ENCODE measurements at regions not wholly inside any gene's neighbourhood (a gene's known extent, or its start where the extent isn't known, plus 50 kb on each side); places are given as distances from the start of the nearest gene placed in this dataset.
"Not testable (repeated sequence)": the region's sequence is repeated elsewhere in the genome, so short reads cannot be mapped to it uniquely, and the experiment has no call there.

- no peak for FAIRE-seq
- no peak for DNase-seq (ENCODE audit: extremely low spot score, insufficient read length, low read depth)
Observed at GRCh38 chr3:18526667-18527066, 101.5 kb upstream of the SATB1 start.

- not testable (repeated sequence) for DNase-seq (ENCODE audit: extremely low spot score, insufficient read length, low read depth); FAIRE-seq
Observed at GRCh38 chr3:18516170-18516569, 91.0 kb upstream of the SATB1 start.

DNA sequence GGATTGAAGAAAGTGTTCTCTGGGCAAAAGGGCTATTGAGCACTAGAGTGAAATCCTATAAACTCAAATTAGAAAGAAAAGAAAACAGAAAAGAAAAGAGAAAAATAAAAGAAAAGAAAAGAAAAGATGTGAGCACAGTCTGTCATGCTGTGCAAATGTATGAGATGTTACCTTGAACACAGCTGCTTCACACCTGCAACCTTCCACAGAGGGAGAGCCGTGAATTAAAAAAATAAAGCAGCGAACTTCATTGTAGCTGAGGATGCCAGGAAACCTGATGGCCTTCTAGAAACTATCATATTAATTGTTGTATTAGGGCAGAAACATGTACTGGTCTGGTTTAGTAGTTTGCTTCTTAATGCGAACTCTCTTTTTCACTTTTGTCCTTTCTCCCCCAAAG is 88.0 kb upstream of the SATB1 start:
- no peak for FAIRE-seq
- no peak for DNase-seq (ENCODE audit: extremely low spot score, insufficient read length, low read depth)

DNA sequence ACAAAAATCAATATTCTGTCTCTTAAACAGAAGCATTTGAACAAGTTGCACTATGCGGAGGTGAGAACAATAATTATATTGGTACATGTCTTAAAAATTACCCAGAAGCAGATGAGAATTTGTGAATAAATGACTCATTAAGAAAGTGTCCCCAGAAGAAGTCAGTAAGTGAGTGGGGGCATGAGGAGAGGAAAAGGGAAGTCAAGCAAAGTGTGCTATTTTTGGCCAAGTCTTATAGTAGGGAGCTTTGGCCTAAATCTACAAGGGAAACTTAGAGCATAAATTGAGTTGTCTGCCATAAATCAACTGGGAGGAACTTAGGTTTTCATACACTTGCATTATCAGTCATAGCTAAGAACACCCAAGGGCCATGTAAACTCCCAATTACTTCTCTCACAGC is 86.9 kb upstream of the SATB1 start:
- DNase-seq (ENCODE audit: extremely low spot score, insufficient read length, low read depth) (no peak), FAIRE-seq (no peak)

DNA sequence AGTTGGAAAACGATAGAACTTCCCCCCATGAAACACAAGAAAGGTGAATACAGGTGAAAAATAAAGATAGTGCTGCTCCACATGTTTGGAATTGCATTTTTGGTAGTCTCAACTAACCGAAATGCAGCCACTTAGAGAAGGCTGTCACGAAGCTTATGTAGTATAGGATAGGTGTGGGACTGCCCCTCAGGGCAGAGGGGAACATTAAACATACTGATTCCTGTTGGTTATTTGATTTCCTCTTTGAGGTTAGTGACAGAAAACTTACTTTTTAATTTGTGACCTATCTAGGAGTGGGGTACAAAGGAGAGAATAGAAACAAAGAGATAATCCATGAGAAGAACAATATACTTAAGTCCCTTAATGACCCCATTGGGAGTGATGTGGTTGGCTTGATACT is 85.8 kb upstream of the SATB1 start:
- FAIRE-seq, result no peak
- DNase-seq (ENCODE audit: extremely low spot score, insufficient read length, low read depth), result no peak

DNA sequence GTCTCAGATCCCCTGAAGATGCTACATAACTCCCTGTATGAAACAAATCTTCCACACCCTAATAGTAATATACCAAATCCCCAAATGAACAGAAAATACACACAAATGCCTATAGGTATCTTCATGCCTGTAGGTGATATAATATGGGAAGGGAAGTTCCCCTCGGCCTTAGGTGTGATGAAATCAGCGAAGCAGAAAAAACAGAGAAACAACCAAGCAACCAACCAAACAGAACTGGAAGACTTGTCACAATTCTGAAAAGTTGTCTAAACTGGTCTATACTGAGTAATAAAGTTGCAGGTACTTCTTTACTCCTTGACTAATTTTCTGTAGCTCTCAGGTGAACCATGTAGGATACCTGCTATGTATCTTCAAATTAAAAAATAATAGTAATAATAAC is 82.2 kb upstream of the SATB1 start:
- DNase-seq (ENCODE audit: extremely low spot score, insufficient read length, low read depth) (no peak), FAIRE-seq (no peak)

DNA sequence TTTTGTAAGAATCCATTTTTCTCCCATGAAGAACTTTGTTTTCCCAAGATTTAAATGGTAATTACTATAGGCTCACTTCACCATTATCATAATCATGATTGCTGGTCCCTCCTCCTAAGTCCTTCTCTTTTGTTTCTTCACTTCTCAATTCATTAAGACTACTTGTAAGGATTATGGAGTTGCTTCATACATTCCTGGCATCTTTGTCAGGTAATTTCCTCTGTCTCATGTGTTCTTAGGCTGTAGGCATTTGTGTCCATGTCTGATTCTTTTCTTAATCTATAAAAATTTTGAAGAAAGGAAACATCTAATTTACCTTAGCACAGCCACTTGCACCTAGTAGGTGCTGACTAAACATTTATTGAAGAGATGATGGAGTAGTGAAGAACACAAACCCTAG is 79.9 kb upstream of the SATB1 start:
- FAIRE-seq (no peak), DNase-seq (ENCODE audit: extremely low spot score, insufficient read length, low read depth) (no peak)

DNA sequence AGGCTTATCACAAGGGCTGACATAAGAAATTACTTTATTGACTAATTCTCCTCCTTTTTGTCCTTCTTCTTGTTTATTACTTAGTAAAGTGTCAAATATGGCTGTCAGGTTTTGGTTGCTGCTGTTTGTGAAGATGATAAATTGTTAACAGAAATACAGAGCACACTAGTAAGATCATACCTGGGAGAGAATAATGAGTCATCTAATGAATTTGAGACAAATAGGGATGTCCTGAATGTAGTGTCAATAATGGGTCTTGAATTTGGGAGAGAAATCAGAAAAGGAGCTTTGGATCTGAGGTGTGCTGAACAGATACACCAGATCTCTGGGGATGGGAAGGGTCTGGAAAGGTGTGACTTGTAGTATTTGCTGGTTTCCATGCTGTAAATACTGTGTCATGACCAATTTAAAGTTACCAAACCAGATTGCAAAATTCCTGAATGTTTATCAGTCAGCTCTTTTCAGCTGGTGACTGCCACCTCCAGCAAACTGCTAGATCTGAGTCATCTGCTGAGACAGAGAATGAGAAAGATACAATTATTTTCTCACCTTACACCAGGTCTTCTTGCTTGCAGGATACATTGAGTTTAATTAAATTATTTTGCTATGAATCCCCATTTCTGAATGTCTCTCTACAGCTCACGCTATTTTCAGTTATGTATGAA is 76.7 kb upstream of the SATB1 start:
- DNase-seq (ENCODE audit: extremely low spot score, insufficient read length, low read depth) (no peak), FAIRE-seq (no peak)

GRCh38 chr3:18500322-18500721 is 75.2 kb upstream of the SATB1 start:
- FAIRE-seq, result no peak

GRCh38 chr3:18499301-18499700 is 74.2 kb upstream of the SATB1 start:
- FAIRE-seq, result peak; percentile 35
- no peak for DNase-seq (ENCODE audit: extremely low spot score, insufficient read length, low read depth)

More at GRCh38 chr3:18500322-18500721, 75.2 kb upstream of the SATB1 start:
- no peak for DNase-seq (ENCODE audit: extremely low spot score, insufficient read length, low read depth)

GRCh38 chr3:18494251-18494650 is 69.1 kb upstream of the SATB1 start:
- FAIRE-seq (no peak), DNase-seq (ENCODE audit: extremely low spot score, insufficient read length, low read depth) (no peak)

- FAIRE-seq (no peak), DNase-seq (ENCODE audit: extremely low spot score, insufficient read length, low read depth) (no peak)
Observed at GRCh38 chr3:18489939-18490338, 64.8 kb upstream of the SATB1 start.

- DNase-seq (ENCODE audit: extremely low spot score, insufficient read length, low read depth) (no peak), FAIRE-seq (no peak)
Observed at GRCh38 chr3:18483226-18483625, 58.1 kb upstream of the SATB1 start.

- no peak for FAIRE-seq
- no peak for DNase-seq (ENCODE audit: extremely low spot score, insufficient read length, low read depth)
Observed at GRCh38 chr3:18481946-18482548, 56.9 kb upstream of the SATB1 start.

- DNase-seq (ENCODE audit: extremely low spot score, insufficient read length, low read depth) (no peak), FAIRE-seq (no peak)
Observed at GRCh38 chr3:18477620-18478019, 52.5 kb upstream of the SATB1 start.

All from GM18507 (cell line).